ENCODE measurements at regions not wholly inside any gene's neighbourhood (a gene's known extent, or its start where the extent isn't known, plus 50 kb on each side); places are given as distances from the start of the nearest gene placed in this dataset.

DNA sequence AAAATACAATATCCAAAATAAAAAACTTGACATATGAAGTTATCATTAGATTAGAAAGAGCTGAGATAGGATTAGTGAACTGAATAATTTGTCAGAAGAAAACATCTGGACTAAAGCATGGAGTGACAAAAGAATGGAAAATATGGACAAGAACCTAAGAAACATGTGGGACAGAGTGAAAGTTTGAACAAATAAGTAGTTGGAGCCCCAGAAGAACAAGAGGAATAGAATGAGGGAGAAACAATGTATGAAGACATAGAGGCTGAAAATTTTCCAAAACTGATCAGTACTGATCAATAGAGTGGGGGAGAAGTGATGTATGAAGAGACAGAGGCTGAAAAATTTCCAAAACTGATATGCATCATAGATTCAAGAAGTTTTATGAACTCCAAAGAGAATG lies 170.6 kb upstream of the CRY1 start:
- no peaks in the 10 kb centered on the region for H3K36me3 Mint-ChIP-seq (ENCODE audit: insufficient read depth in 1 of 3, low read depth in 3 of 3)
- Histone ChIP-seq H4K20me1 (ENCODE audit: control insufficient read depth, insufficient read depth, insufficient read length) (no peaks in the 10 kb centered on the region), H3K4ac (ENCODE audit: low read depth, low read length) (no peak overlapping the region), H2AK5ac (ENCODE audit: insufficient read length, low read length) (no peak overlapping the region), H3K9me3 (ENCODE audit: control insufficient read depth, low read depth, low read length) (no peaks in the 10 kb centered on the region), H2BK120ac (ENCODE audit: low read depth, low read length, poor library complexity, severe bottlenecking) (no peak overlapping the region), H3K23me2 (ENCODE audit: insufficient read length, low read depth, low read length, poor library complexity, severe bottlenecking) (no peaks in the 10 kb centered on the region), H3K23ac (ENCODE audit: insufficient read length, low read depth, low read length) (no peak overlapping the region), H3K27ac (ENCODE audit: insufficient read length, low read depth, low read length) (no peak overlapping the region), H2BK12ac (ENCODE audit: insufficient read length, low read depth, low read length) (no peak overlapping the region), H4K8ac (replicated peaks; ENCODE audit: insufficient read length, low read depth, low read length) (no peak overlapping the region), H3K4me1 (ENCODE audit: insufficient read depth, low read length) (no peaks in the 10 kb centered on the region), H3K14ac (ENCODE audit: insufficient read depth, low read length) (no peak overlapping the region), H2BK20ac (ENCODE audit: low read depth, low read length, poor library complexity, severe bottlenecking) (no peak overlapping the region), H3K27me3 (ENCODE audit: insufficient read depth, low read length) (no peaks in the 10 kb centered on the region), H4K5ac (ENCODE audit: insufficient read length, low read depth, low read length) (no peak overlapping the region), H4K91ac (ENCODE audit: insufficient read length, low read depth, low read length) (no peak overlapping the region), H3K9ac (ENCODE audit: extremely low read depth, insufficient read length, low read length) (no peak overlapping the region), H3K56ac (ENCODE audit: insufficient read length, low read depth, low read length) (no peak overlapping the region), H3K79me2 (ENCODE audit: insufficient read depth, low read length) (no peaks in the 10 kb centered on the region), H3K4me2 (ENCODE audit: insufficient read depth, insufficient read length, low read length) (no peak overlapping the region), H2AFZ (ENCODE audit: low read length) (no peak overlapping the region), H3K79me1 (ENCODE audit: insufficient read depth, low read depth, low read length, poor library complexity, severe bottlenecking) (no peaks in the 10 kb centered on the region), H2BK15ac (ENCODE audit: low read depth, low read length) (no peak overlapping the region), H3K18ac (ENCODE audit: insufficient read length, low read depth, low read length) (no peak overlapping the region), H2BK5ac (ENCODE audit: insufficient read length, low read length) (no peak overlapping the region), H3T11ph (ENCODE audit: low read length) (no peak overlapping the region)
- H3K9me3 Mint-ChIP-seq = peaks cover 3 to 4% of the 10 kb centered on the region in 2 experiments; a peak in 3 of 5 replicates
- no peaks in the 10 kb centered on the region for H3K4me1 Mint-ChIP-seq
- TF ChIP-seq, protein P1, sequence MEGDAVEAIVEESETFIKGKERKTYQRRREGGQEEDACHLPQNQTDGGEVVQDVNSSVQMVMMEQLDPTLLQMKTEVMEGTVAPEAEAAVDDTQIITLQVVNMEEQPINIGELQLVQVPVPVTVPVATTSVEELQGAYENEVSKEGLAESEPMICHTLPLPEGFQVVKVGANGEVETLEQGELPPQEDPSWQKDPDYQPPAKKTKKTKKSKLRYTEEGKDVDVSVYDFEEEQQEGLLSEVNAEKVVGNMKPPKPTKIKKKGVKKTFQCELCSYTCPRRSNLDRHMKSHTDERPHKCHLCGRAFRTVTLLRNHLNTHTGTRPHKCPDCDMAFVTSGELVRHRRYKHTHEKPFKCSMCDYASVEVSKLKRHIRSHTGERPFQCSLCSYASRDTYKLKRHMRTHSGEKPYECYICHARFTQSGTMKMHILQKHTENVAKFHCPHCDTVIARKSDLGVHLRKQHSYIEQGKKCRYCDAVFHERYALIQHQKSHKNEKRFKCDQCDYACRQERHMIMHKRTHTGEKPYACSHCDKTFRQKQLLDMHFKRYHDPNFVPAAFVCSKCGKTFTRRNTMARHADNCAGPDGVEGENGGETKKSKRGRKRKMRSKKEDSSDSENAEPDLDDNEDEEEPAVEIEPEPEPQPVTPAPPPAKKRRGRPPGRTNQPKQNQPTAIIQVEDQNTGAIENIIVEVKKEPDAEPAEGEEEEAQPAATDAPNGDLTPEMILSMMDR (conservative IDR thresholded peaks at IDR 0.05) = no peak
- H3K27ac Mint-ChIP-seq = no peak overlapping the region
- no peak overlapping the region for H3K4me3 Mint-ChIP-seq
- H3K27me3 Mint-ChIP-seq (ENCODE audit: low read depth) = peaks cover 4% of the 10 kb centered on the region
- no peak for DNase-seq

Measured in H9 (cell line).